ENCODE measurements at regions not wholly inside any gene's neighbourhood (a gene's known extent, or its start where the extent isn't known, plus 50 kb on each side); places are given as distances from the start of the nearest gene placed in this dataset.

DNA sequence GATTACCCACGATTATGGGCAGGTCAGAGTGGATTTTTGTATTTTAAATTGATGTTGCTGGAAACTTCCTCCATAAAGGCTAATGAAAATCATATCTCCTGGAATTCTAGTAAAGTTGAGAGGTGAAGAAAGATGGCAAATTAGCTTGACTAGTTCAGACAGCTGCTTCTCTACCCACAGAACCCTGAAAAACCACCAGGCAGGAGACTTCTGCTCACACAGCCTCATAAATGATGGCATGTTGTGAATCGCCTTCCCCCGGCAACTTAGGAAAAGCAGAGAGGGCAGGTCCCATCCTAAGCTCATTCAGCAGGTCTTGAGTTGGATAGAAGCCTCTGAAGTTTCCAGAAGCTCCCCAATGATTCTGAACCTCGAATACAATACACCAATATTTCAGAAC, 87.6 kb upstream of the SLC7A1 start:
- peaks cover 14% of the 10 kb centered on the region for H3K27me3 Mint-ChIP-seq
- ATAC-seq (replicated peaks) = no peak
- H3K4me3 Mint-ChIP-seq = no peak overlapping the region
- H3K36me3 Mint-ChIP-seq (ENCODE audit: low read depth) = no peaks in the 10 kb centered on the region
- no peak overlapping the region for H3K27ac Mint-ChIP-seq
- H3K4me1 Mint-ChIP-seq = no peaks in the 10 kb centered on the region
- no peaks in the 10 kb centered on the region for H3K9me3 Mint-ChIP-seq

DNA sequence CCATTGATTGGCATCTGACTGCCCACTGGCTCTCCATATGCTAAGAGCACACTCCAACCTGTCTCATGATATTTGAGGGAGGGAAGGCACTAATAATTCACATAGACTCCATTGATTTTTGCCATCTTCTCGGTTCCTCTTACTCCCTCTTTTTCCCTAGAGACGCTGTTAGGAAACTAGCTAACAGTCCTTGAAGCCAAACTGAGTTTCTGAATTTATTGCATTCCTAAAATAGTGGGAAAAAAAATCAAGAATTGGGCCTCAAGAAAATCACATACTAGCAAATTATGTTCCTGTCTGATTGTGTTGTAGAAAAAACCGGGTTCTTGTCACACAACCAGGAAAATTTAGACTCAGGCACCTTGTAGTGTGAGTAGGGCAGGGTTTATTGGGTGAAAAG, 86.4 kb upstream of the SLC7A1 start:
- Mint-ChIP-seq H3K36me3 (ENCODE audit: low read depth) (no peaks in the 10 kb centered on the region), H3K27ac (no peak overlapping the region), H3K9me3 (no peaks in the 10 kb centered on the region), H3K4me3 (no peak overlapping the region), H3K27me3 (peaks cover 8% of the 10 kb centered on the region), H3K4me1 (no peaks in the 10 kb centered on the region)
- no peak for ATAC-seq (replicated peaks)

- no peak for ATAC-seq (replicated peaks)
- Mint-ChIP-seq H3K4me1 (no peaks in the 10 kb centered on the region), H3K4me3 (no peak overlapping the region), H3K27me3 (peaks cover 13% of the 10 kb centered on the region), H3K27ac (no peak overlapping the region), H3K9me3 (no peaks in the 10 kb centered on the region), H3K36me3 (ENCODE audit: low read depth) (no peaks in the 10 kb centered on the region)
Observed at GRCh38 chr13:29679396-29680053, 84.0 kb upstream of the SLC7A1 start.

- Mint-ChIP-seq H3K4me1 (no peaks in the 10 kb centered on the region), H3K9me3 (no peaks in the 10 kb centered on the region), H3K36me3 (ENCODE audit: low read depth) (no peaks in the 10 kb centered on the region), H3K4me3 (no peak overlapping the region), H3K27ac (no peak overlapping the region), H3K27me3 (peaks cover 16% of the 10 kb centered on the region)
- ATAC-seq (replicated peaks) = no peak
Observed at GRCh38 chr13:29677627-29678026, 82.1 kb upstream of the SLC7A1 start.

GRCh38 chr13:29676941-29677452, 81.5 kb upstream of the SLC7A1 start:
- no peak overlapping the region for H3K4me3 Mint-ChIP-seq
- no peak for ATAC-seq (replicated peaks)
- H3K27me3 Mint-ChIP-seq = peaks cover 16% of the 10 kb centered on the region
- no peak overlapping the region for H3K27ac Mint-ChIP-seq
- H3K9me3 Mint-ChIP-seq = no peaks in the 10 kb centered on the region
- no peaks in the 10 kb centered on the region for H3K36me3 Mint-ChIP-seq (ENCODE audit: low read depth)
- no peaks in the 10 kb centered on the region for H3K4me1 Mint-ChIP-seq

DNA sequence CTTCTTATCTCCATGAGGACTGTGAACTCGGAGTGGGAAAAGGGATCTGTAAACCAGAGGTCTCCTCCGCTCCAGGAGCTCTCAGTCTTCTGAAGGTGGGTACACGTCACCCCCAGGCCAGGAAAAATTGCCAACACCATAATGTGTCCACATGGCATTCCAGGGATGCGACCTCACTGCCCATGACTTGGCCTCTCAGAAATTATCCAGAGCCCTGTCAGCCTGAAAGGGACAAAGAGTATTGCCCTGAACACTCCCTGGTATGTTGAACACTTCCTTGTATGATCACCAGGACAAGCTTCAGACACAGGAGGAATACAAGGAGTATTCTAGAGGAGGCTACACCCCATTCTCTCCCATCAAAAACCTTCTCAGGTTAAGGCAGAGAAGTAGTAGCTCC, 81.0 kb upstream of the SLC7A1 start:
- no peak for ATAC-seq (replicated peaks)
- peaks cover 16% of the 10 kb centered on the region for H3K27me3 Mint-ChIP-seq
- no peak overlapping the region for H3K4me3 Mint-ChIP-seq
- no peaks in the 10 kb centered on the region for H3K36me3 Mint-ChIP-seq (ENCODE audit: low read depth)
- no peak overlapping the region for H3K27ac Mint-ChIP-seq
- H3K4me1 Mint-ChIP-seq = no peaks in the 10 kb centered on the region
- H3K9me3 Mint-ChIP-seq = no peaks in the 10 kb centered on the region

DNA sequence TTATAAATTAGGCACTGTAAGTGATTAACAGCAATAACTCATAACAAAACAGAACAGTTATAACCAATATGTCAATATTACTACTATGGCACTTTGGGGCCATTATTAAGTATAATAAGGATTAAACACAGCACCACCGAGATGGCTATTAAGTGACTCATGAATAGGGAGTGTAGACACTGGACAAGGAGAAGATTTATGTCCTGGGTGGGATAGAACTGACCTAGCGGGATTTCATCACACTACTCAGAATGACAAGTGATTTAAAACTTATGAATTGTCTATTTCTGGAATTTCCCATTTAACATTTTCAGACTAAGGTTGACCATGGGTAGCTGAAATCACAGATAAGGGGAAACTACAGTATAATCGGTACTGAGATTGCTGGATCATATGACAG, 79.0 kb upstream of the SLC7A1 start:
- Mint-ChIP-seq H3K9me3 (no peaks in the 10 kb centered on the region), H3K36me3 (ENCODE audit: low read depth) (no peaks in the 10 kb centered on the region), H3K27ac (no peak overlapping the region), H3K27me3 (peaks cover 12% of the 10 kb centered on the region), H3K4me3 (no peak overlapping the region), H3K4me1 (no peaks in the 10 kb centered on the region)
- ATAC-seq (replicated peaks) = no peak

GRCh38 chr13:29664591-29664990, 69.1 kb upstream of the SLC7A1 start:
- Mint-ChIP-seq H3K4me1 (no peaks in the 10 kb centered on the region), H3K27ac (no peak overlapping the region), H3K36me3 (ENCODE audit: low read depth) (no peaks in the 10 kb centered on the region), H3K27me3 (peaks cover 41% of the 10 kb centered on the region), H3K4me3 (no peak overlapping the region), H3K9me3 (peaks cover 19% of the 10 kb centered on the region)
- no peak for ATAC-seq (replicated peaks)

DNA sequence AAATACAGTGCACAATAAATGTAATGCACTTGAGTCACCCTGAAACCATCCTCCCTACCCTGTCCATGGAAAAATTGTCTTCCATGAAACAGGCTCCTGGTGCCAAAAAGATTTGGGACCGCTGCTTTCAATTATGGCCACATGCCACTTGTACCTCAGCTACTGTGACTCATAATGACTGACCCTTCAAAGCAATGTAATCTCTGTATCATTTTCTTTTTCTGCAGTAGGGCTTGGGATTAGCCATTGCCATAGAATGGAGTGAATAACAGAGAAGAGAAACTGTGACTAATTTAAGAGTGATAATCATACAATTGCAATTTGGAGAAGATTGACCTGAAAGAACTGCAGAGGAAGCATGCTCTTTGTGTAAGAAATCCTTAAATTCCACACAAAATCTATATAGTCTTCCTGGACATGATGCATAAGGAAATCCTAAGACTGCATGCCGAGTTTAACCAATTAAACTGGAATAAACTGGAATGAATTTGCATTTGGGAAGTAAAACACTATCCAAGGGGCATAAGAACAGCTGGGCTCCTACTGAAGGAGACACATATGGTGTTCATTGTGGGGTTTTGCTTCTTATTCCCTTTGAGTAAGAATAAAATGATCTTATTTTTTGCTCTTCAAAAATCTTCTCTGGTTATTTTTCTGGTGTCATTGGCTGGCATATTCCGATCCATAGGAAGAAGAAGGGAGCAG, 59.5 kb upstream of the SLC7A1 start:
- H3K36me3 Mint-ChIP-seq (ENCODE audit: low read depth) = no peaks in the 10 kb centered on the region
- no peaks in the 10 kb centered on the region for H3K4me1 Mint-ChIP-seq
- peaks cover 7% of the 10 kb centered on the region for H3K27me3 Mint-ChIP-seq
- no peaks in the 10 kb centered on the region for H3K9me3 Mint-ChIP-seq
- ATAC-seq (replicated peaks) = no peak
- H3K27ac Mint-ChIP-seq = no peak overlapping the region
- no peak overlapping the region for H3K4me3 Mint-ChIP-seq

GRCh38 chr13:29654384-29654783, 58.9 kb upstream of the SLC7A1 start:
- Mint-ChIP-seq H3K4me1 (no peaks in the 10 kb centered on the region), H3K27ac (no peak overlapping the region), H3K9me3 (no peaks in the 10 kb centered on the region), H3K36me3 (ENCODE audit: low read depth) (no peaks in the 10 kb centered on the region), H3K4me3 (no peak overlapping the region), H3K27me3 (peaks cover 7% of the 10 kb centered on the region)
- ATAC-seq (replicated peaks) = no peak

DNA sequence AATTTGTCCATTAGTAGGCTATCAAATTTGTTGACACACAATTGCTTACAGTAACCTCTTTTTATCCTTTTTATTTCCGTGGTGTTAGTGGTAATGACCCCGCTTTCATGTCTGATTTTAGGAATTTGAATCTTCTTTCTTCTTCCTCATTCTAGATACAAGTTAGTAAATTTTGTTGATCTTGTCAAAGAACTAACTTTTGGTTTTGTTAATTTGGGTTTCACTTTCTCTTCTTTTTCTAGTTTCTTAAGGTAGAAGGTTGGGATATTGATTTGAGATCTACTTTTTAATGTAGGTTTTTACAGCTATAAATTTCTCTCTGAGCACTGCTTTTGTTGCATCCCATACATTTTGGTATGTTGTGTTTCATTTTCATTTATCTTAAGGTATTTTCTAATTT, 53.3 kb upstream of the SLC7A1 start:
- H3K36me3 Mint-ChIP-seq (ENCODE audit: low read depth) = no peaks in the 10 kb centered on the region
- H3K4me1 Mint-ChIP-seq = no peaks in the 10 kb centered on the region
- H3K4me3 Mint-ChIP-seq = no peak overlapping the region
- H3K27ac Mint-ChIP-seq = no peak overlapping the region
- H3K27me3 Mint-ChIP-seq = peaks cover 4% of the 10 kb centered on the region
- no peaks in the 10 kb centered on the region for H3K9me3 Mint-ChIP-seq
- ATAC-seq (replicated peaks) = no peak
